ENCODE measurements at regions not wholly inside any gene's neighbourhood (a gene's known extent, or its start where the extent isn't known, plus 50 kb on each side); places are given as distances from the start of the nearest gene placed in this dataset.

- intact Hi-C loops (cut with micrococcal nuclease), result no loop called here
- H3K36me3 Mint-ChIP-seq (ENCODE audit: low read depth), result no peaks in the 10 kb centered on the region
These were observed 174.9 kb upstream of the KCNJ16 start for GRCh38 chr17:69900101-69900500.

GRCh38 chr17:69900829-69901228 is 174.2 kb upstream of the KCNJ16 start:
- intact Hi-C loops (cut with micrococcal nuclease), result no loop called here
- DNase-seq, result no peak
- no peaks in the 10 kb centered on the region for H3K36me3 Mint-ChIP-seq (ENCODE audit: low read depth)
- no peak overlapping the region for H3K4me3 Mint-ChIP-seq
- H3K27me3 Mint-ChIP-seq, result no peaks in the 10 kb centered on the region
- H3K9me3 Mint-ChIP-seq, result no peaks in the 10 kb centered on the region
- no peaks in the 10 kb centered on the region for H3K4me1 Mint-ChIP-seq
- H3K27ac Mint-ChIP-seq, result no peak overlapping the region

More at GRCh38 chr17:69900101-69900500, 174.9 kb upstream of the KCNJ16 start:
- no peak for DNase-seq
- H3K27me3 Mint-ChIP-seq, result no peaks in the 10 kb centered on the region
- no peak overlapping the region for H3K4me3 Mint-ChIP-seq
- H3K27ac Mint-ChIP-seq, result no peak overlapping the region
- no peaks in the 10 kb centered on the region for H3K9me3 Mint-ChIP-seq
- H3K4me1 Mint-ChIP-seq, result no peaks in the 10 kb centered on the region

GRCh38 chr17:69906306-69906705 is 168.7 kb upstream of the KCNJ16 start:
- intact Hi-C loops (cut with micrococcal nuclease), result no loop called here
- no peaks in the 10 kb centered on the region for H3K4me1 Mint-ChIP-seq
- H3K4me3 Mint-ChIP-seq, result no peak overlapping the region
- no peaks in the 10 kb centered on the region for H3K36me3 Mint-ChIP-seq (ENCODE audit: low read depth)
- DNase-seq, result no peak
- no peak overlapping the region for H3K27ac Mint-ChIP-seq
- H3K9me3 Mint-ChIP-seq, result peaks cover 5% of the 10 kb centered on the region
- no peaks in the 10 kb centered on the region for H3K27me3 Mint-ChIP-seq

DNA sequence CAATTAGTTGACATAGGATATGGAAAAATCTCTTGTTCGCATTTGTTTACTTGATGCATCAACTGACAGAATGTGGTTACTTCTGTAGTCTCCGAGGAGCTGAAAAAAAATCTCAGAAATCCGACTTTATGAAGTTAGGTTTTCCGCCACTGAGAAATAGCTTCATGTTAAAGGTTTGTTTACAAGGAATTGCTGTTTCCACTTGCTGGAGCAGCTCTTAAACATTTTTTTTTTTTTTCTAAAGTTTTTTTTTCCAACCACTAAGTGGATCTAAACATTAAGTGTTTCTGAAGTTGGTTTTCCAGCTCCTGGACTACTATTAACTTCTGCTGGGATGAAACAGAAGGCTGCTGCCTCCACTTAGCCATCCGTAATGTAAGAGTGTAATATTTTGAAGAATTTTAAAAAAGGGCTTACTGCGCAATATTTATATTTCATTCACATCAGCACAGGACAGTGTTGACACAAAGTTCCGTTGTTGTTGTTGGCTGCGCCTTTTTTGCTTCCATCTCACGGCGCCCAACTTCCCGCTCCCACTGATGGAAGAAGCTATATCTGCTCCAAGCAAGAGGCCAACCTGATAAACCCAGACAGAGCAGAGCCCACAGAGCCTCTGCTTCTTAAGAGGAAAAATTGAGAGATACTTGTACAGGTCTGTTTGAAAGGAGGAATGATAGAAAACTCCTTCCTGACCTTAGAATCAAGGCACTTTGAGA is 167.7 kb upstream of the KCNJ16 start:
- no peak for DNase-seq
- Mint-ChIP-seq H3K27me3 (no peaks in the 10 kb centered on the region), H3K27ac (no peak overlapping the region), H3K36me3 (ENCODE audit: low read depth) (no peaks in the 10 kb centered on the region), H3K4me3 (no peak overlapping the region), H3K4me1 (no peaks in the 10 kb centered on the region), H3K9me3 (peaks cover 5% of the 10 kb centered on the region)
- intact Hi-C loops (cut with micrococcal nuclease), result no loop called here

DNA sequence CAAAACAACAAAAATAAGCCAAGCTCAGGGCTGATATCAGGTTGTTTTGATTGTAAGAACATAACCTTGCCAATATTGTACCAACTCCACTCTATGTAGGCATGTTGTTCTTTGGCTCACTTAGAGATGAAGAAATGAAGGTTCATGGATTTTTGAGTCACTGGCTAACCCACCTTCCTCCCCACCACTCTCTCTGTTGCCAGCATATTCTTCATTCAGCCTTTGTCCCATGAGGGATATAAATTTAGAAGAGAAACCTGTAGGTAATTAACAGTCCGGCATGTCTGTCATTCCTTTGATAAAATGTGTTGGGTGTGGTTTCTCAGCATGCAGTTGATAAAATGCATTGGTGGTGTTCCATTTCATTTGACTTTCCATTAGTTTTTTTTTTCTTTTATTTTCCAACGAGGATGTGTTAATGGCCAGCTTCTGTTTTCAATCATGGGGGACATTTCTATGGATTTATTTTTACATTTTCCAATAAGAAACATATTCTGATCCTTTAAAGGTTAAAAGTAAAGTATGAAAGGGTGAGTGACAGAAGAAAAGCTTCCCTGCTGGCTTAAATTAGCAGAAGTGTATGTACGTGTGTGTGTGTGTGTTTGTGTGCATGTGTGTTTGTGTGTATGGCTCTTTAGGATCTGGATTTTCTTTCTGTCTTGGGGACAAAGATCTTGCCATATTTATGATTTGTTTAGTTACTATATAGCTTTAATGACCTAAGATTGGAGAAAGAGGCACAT is 166.2 kb upstream of the KCNJ16 start:
- Mint-ChIP-seq H3K9me3 (peaks cover 5% of the 10 kb centered on the region), H3K4me3 (no peak overlapping the region), H3K27me3 (no peaks in the 10 kb centered on the region), H3K27ac (no peak overlapping the region), H3K36me3 (ENCODE audit: low read depth) (no peaks in the 10 kb centered on the region), H3K4me1 (no peaks in the 10 kb centered on the region)
- intact Hi-C loops (cut with micrococcal nuclease), result no loop called here
- DNase-seq, result no peak

GRCh38 chr17:69909389-69909788 is 165.6 kb upstream of the KCNJ16 start:
- Mint-ChIP-seq H3K27ac (no peak overlapping the region), H3K4me3 (no peak overlapping the region), H3K36me3 (ENCODE audit: low read depth) (no peaks in the 10 kb centered on the region), H3K9me3 (peaks cover 5% of the 10 kb centered on the region), H3K4me1 (no peaks in the 10 kb centered on the region), H3K27me3 (no peaks in the 10 kb centered on the region)
- no peak for DNase-seq
- intact Hi-C loops (cut with micrococcal nuclease), result no loop called here

DNA sequence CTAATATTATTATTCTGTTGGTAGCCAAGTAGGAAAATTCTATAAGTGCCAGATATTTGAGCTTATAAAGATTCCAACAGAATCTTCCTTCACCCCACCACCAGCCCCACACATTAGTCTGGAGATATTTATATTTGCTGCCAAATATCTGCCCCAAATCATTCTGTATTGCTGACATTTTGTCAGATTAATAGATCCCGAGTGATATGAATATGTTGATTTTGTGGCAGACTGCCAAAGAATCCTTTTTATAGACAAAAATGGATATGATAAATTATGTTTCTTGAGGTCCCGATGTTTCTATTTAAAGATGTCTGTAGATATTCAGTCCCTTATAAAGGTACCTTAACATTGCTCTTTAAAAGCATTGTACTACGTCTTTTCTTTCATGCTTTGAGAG is 162.2 kb upstream of the KCNJ16 start:
- no peak overlapping the region for H3K4me3 Mint-ChIP-seq
- no peaks in the 10 kb centered on the region for H3K36me3 Mint-ChIP-seq (ENCODE audit: low read depth)
- intact Hi-C loops (cut with micrococcal nuclease), result no loop called here
- H3K27ac Mint-ChIP-seq, result no peak overlapping the region
- no peaks in the 10 kb centered on the region for H3K4me1 Mint-ChIP-seq
- DNase-seq, result no peak
- peaks cover 5% of the 10 kb centered on the region for H3K9me3 Mint-ChIP-seq
- no peaks in the 10 kb centered on the region for H3K27me3 Mint-ChIP-seq

DNA sequence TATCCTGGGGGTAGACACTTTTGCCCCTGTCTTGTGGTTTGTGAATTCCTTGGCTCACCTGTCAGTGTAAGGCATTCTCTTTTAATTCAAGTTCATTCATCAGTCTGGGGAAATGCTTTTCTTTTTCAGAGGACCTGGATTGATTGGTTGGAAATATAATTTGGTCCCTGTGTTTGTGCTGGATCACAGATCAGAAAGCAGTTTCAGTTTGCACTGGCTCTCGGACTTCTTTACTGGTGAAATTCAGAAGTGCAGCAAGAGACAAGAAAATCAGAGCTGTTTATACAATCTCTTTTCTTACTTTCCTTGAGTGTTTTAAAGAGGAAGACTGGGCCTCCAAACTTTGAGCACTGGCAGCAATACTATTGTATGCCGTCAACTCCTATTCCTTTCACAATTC is 161.8 kb upstream of the KCNJ16 start:
- Mint-ChIP-seq H3K4me3 (no peak overlapping the region), H3K9me3 (peaks cover 5% of the 10 kb centered on the region), H3K27me3 (no peaks in the 10 kb centered on the region), H3K27ac (no peak overlapping the region), H3K36me3 (ENCODE audit: low read depth) (no peaks in the 10 kb centered on the region), H3K4me1 (no peaks in the 10 kb centered on the region)
- intact Hi-C loops (cut with micrococcal nuclease), result no loop called here
- DNase-seq, result no peak

GRCh38 chr17:69913616-69914015 is 161.4 kb upstream of the KCNJ16 start:
- no peak for DNase-seq
- H3K9me3 Mint-ChIP-seq, result peaks cover 5% of the 10 kb centered on the region
- no peak overlapping the region for H3K4me3 Mint-ChIP-seq
- no peak overlapping the region for H3K27ac Mint-ChIP-seq
- no peaks in the 10 kb centered on the region for H3K27me3 Mint-ChIP-seq
- no peaks in the 10 kb centered on the region for H3K4me1 Mint-ChIP-seq
- H3K36me3 Mint-ChIP-seq (ENCODE audit: low read depth), result no peaks in the 10 kb centered on the region
- intact Hi-C loops (cut with micrococcal nuclease), result no loop called here

DNA sequence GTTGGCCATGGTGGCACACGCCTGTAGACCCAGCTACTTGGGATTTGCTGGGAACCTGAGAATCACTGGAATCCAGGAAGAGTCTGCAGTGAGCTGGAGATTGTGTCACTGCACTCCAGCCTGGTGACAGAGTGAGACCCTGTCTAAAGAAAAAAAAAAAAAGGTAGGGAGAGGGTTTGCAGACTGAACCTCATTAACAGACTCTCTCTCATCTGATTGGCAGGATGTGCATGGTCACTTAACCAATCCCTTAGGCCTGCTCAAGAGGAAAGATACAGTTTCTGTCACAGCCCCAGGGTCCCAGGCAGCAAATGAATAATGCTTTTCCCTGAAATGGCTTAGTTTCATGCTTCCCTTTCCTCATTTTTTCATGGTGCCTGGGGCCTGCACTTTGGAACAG is 160.5 kb upstream of the KCNJ16 start:
- no peaks in the 10 kb centered on the region for H3K4me1 Mint-ChIP-seq
- H3K36me3 Mint-ChIP-seq (ENCODE audit: low read depth), result no peaks in the 10 kb centered on the region
- H3K27ac Mint-ChIP-seq, result no peak overlapping the region
- H3K4me3 Mint-ChIP-seq, result no peak overlapping the region
- peaks cover 5% of the 10 kb centered on the region for H3K9me3 Mint-ChIP-seq
- DNase-seq, result no peak
- H3K27me3 Mint-ChIP-seq, result no peaks in the 10 kb centered on the region
- intact Hi-C loops (cut with micrococcal nuclease), result no loop called here

DNA sequence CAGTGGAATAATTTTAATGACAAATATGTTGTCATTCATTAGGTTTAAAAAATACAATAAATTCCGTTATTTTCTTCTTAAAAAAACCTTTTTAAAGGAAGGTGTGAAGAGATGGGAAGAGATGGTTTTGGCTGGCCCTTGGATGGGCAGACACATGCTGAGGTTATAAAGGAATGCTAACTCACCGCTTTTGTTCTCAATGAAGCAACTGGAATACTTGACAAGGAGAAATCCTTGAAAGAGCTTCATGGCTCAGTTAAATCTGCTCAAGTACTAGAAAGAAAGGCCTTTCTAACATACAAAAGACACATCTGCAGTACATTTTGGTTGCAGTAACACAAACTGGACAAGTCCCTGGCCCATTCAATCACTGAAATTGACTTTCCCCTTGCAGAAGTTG is 158.3 kb upstream of the KCNJ16 start:
- Mint-ChIP-seq H3K36me3 (ENCODE audit: low read depth) (no peaks in the 10 kb centered on the region), H3K9me3 (no peaks in the 10 kb centered on the region), H3K27ac (no peak overlapping the region), H3K4me1 (no peaks in the 10 kb centered on the region), H3K27me3 (no peaks in the 10 kb centered on the region), H3K4me3 (no peak overlapping the region)
- intact Hi-C loops (cut with micrococcal nuclease), result no loop called here
- DNase-seq, result no peak

- no peak overlapping the region for H3K4me3 Mint-ChIP-seq
- H3K36me3 Mint-ChIP-seq (ENCODE audit: low read depth), result no peaks in the 10 kb centered on the region
- no peak overlapping the region for H3K27ac Mint-ChIP-seq
- H3K4me1 Mint-ChIP-seq, result no peaks in the 10 kb centered on the region
- H3K9me3 Mint-ChIP-seq, result no peaks in the 10 kb centered on the region
- intact Hi-C loops (cut with micrococcal nuclease), result no loop called here
- H3K27me3 Mint-ChIP-seq, result no peaks in the 10 kb centered on the region
- DNase-seq, result no peak
These were observed 156.9 kb upstream of the KCNJ16 start for GRCh38 chr17:69918164-69918563.

GRCh38 chr17:69919789-69920188 is 155.2 kb upstream of the KCNJ16 start:
- Mint-ChIP-seq H3K9me3 (no peaks in the 10 kb centered on the region), H3K27ac (no peak overlapping the region), H3K36me3 (ENCODE audit: low read depth) (no peaks in the 10 kb centered on the region)

DNA sequence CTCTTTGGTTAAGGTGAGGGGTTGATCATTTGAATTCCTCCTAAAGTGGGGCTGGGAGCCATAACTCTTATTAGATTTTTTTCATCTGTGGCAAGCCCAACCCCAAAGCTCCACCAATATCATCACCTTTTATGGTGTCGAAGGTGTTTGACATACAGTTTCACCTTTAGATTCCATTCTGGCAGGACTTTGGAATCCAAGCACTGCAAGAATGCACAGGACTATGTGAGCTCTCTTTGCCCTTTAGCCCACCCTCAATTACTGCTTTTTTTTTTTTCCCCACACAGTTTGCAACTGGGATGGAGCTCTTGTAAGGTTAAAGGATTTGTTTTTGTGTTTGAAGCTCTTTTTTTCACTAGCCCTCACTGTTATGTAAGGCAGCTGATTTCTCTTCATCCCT is 154.0 kb upstream of the KCNJ16 start:
- DNase-seq, result no peak
- H3K27ac Mint-ChIP-seq, result no peak overlapping the region
- no peak overlapping the region for H3K4me3 Mint-ChIP-seq
- no peaks in the 10 kb centered on the region for H3K4me1 Mint-ChIP-seq
- intact Hi-C loops (cut with micrococcal nuclease), result no loop called here
- no peaks in the 10 kb centered on the region for H3K27me3 Mint-ChIP-seq
- H3K36me3 Mint-ChIP-seq (ENCODE audit: low read depth), result no peaks in the 10 kb centered on the region
- H3K9me3 Mint-ChIP-seq, result no peaks in the 10 kb centered on the region

More at GRCh38 chr17:69919789-69920188, 155.2 kb upstream of the KCNJ16 start:
- no peak overlapping the region for H3K4me3 Mint-ChIP-seq
- no peaks in the 10 kb centered on the region for H3K4me1 Mint-ChIP-seq
- intact Hi-C loops (cut with micrococcal nuclease), result no loop called here
- H3K27me3 Mint-ChIP-seq, result no peaks in the 10 kb centered on the region
- DNase-seq, result no peak

GRCh38 chr17:69928611-69929010 is 146.4 kb upstream of the KCNJ16 start:
- no peak overlapping the region for H3K4me3 Mint-ChIP-seq
- H3K9me3 Mint-ChIP-seq, result peaks cover 4% of the 10 kb centered on the region
- no peak for DNase-seq
- H3K4me1 Mint-ChIP-seq, result no peaks in the 10 kb centered on the region
- no peak overlapping the region for H3K27ac Mint-ChIP-seq
- intact Hi-C loops (cut with micrococcal nuclease), result no loop called here
- no peaks in the 10 kb centered on the region for H3K36me3 Mint-ChIP-seq (ENCODE audit: low read depth)
- H3K27me3 Mint-ChIP-seq, result no peaks in the 10 kb centered on the region
